ENCODE measurements at regions not wholly inside any gene's neighbourhood (a gene's known extent, or its start where the extent isn't known, plus 50 kb on each side); places are given as distances from the start of the nearest gene placed in this dataset.

- H3K27me3 Mint-ChIP-seq (ENCODE audit: insufficient read depth): no peaks in the 10 kb centered on the region; the same call in 1 of the 2 replicates
These were observed 993.3 kb upstream of the GJE1 start for GRCh38 chr6:141139461-141139860.

GRCh38 chr6:141134723-141135122, 998.0 kb upstream of the GJE1 start:
- H3K9me3 Mint-ChIP-seq: no peaks in the 10 kb centered on the region
- H3K4me3 Mint-ChIP-seq: no peak overlapping the region
- H3K27ac Mint-ChIP-seq: no peak overlapping the region

More at GRCh38 chr6:141139461-141139860, 993.3 kb upstream of the GJE1 start:
- no peak for TF ChIP-seq CTCF (IDR thresholded peaks at IDR 0.05)
- H3K4me1 Mint-ChIP-seq (ENCODE audit: low read depth): peaks cover 12% of the 10 kb centered on the region; the same call in 1 of the 2 replicates
- no peak for DNase-seq
- H3K4me3 Mint-ChIP-seq: no peak overlapping the region
- H3K27ac Mint-ChIP-seq: no peak overlapping the region
- H3K9me3 Mint-ChIP-seq: no peaks in the 10 kb centered on the region
- H3K36me3 Mint-ChIP-seq (ENCODE audit: low read depth): no peaks in the 10 kb centered on the region

GRCh38 chr6:141133836-141134235, 998.9 kb upstream of the GJE1 start:
- H3K27ac Mint-ChIP-seq: no peak overlapping the region
- no peaks in the 10 kb centered on the region; the same call in 1 of the 2 replicates for H3K4me1 Mint-ChIP-seq (ENCODE audit: low read depth)
- H3K9me3 Mint-ChIP-seq: no peaks in the 10 kb centered on the region
- no peak for DNase-seq
- no peak for TF ChIP-seq CTCF (IDR thresholded peaks at IDR 0.05)
- H3K36me3 Mint-ChIP-seq (ENCODE audit: low read depth): no peaks in the 10 kb centered on the region
- no peak overlapping the region for H3K4me3 Mint-ChIP-seq
- no peaks in the 10 kb centered on the region for H3K27me3 Mint-ChIP-seq (ENCODE audit: insufficient read depth)

More at GRCh38 chr6:141134723-141135122, 998.0 kb upstream of the GJE1 start:
- no peak for TF ChIP-seq CTCF (IDR thresholded peaks at IDR 0.05)
- Mint-ChIP-seq H3K27me3 (ENCODE audit: insufficient read depth) (no peaks in the 10 kb centered on the region; the same call in 1 of the 2 replicates), H3K36me3 (ENCODE audit: low read depth) (no peaks in the 10 kb centered on the region), H3K4me1 (ENCODE audit: low read depth) (no peaks in the 10 kb centered on the region; the same call in 1 of the 2 replicates)
- DNase-seq: no peak

GRCh38 chr6:141133346-141133745, 999.4 kb upstream of the GJE1 start:
- DNase-seq: no peak

GRCh38 chr6:141131616-141132015, 1001.1 kb upstream of the GJE1 start:
- Mint-ChIP-seq H3K27ac (no peak overlapping the region), H3K4me3 (no peak overlapping the region), H3K4me1 (ENCODE audit: low read depth) (no peaks in the 10 kb centered on the region; the same call in 1 of the 2 replicates), H3K36me3 (ENCODE audit: low read depth) (no peaks in the 10 kb centered on the region), H3K27me3 (ENCODE audit: insufficient read depth) (no peaks in the 10 kb centered on the region), H3K9me3 (no peaks in the 10 kb centered on the region)
- no peak for TF ChIP-seq CTCF (IDR thresholded peaks at IDR 0.05)
- no peak for DNase-seq

More at GRCh38 chr6:141133346-141133745, 999.4 kb upstream of the GJE1 start:
- Mint-ChIP-seq H3K27me3 (ENCODE audit: insufficient read depth) (no peaks in the 10 kb centered on the region), H3K4me3 (no peak overlapping the region), H3K36me3 (ENCODE audit: low read depth) (no peaks in the 10 kb centered on the region), H3K9me3 (no peaks in the 10 kb centered on the region), H3K27ac (no peak overlapping the region), H3K4me1 (ENCODE audit: low read depth) (no peaks in the 10 kb centered on the region; the same call in 1 of the 2 replicates)
- TF ChIP-seq CTCF (IDR thresholded peaks at IDR 0.05): no peak

All from HFFc6 (cell line).